WTC11 (cell line): ENCODE measurements at regions not wholly inside any gene's neighbourhood (a gene's known extent, or its start where the extent isn't known, plus 50 kb on each side); places are given as distances from the start of the nearest gene placed in this dataset.

Experiments
- ATAC-seq: fragments of 200-7000 bp; cut with Tn5 transposase; 2 replicates; pipeline ENCODE4 v1.10.0; 2021; ENCODE audit warnings: mild to moderate bottlenecking, moderate library complexity
- CTCF ChIA-PET: fragments of 300-600 bp; sonication (Branson Sonifier 250); formaldehyde crosslinking; loops from one replicate; lab custom pipeline; 2021; ENCODE audit warnings: antibody characterized with exemption; lab: Charles Lee
- POLR2A ChIA-PET: fragments of 350-600 bp; sonication (Branson Sonifier 250); formaldehyde crosslinking; loops from one replicate; lab custom pipeline; 2021; ENCODE audit warnings: antibody characterized with exemption; lab: Charles Lee
- DNase-seq: peaks from one replicate; pipeline ENCODE4 v3.0.0; 2021; ENCODE audit warnings: low spot score
- H3K27ac Mint-ChIP-seq: 2 replicates; pipeline ENCODE4 v1.8.0; 2021; ENCODE audit warnings: mixed read lengths
- H3K27me3 Mint-ChIP-seq: 2 replicates; pipeline ENCODE4 v1.8.0; 2021; ENCODE audit warnings: low read depth, mild to moderate bottlenecking, moderate library complexity, mixed read lengths
- H3K36me3 Mint-ChIP-seq: 2 replicates; pipeline ENCODE4 v1.8.0; 2021; ENCODE audit warnings: mixed read lengths
- H3K4me1 Mint-ChIP-seq: 2 replicates; pipeline ENCODE4 v1.8.0; 2022; ENCODE audit warnings: mixed read lengths
- H3K4me3 Mint-ChIP-seq: 2 replicates; pipeline ENCODE4 v1.8.0; 2021; ENCODE audit warnings: mild to moderate bottlenecking, moderate library complexity, mixed read lengths
- H3K9me3 Mint-ChIP-seq: 2 replicates; pipeline ENCODE4 v1.8.0; 2021; ENCODE audit warnings: mixed read lengths
- ELF4 ChIP-seq: sonication (generic); formaldehyde crosslinking; IDR thresholded peaks from 2 replicates; pipeline ENCODE4 v1.8.1; 2022; ENCODE audit warnings: low read depth, mild to moderate bottlenecking, moderate library complexity, missing genetic modification reagents
- ETV6 ChIP-seq: sonication (generic); formaldehyde crosslinking; IDR thresholded peaks from 2 replicates; pipeline ENCODE4 v1.8.1; 2022; ENCODE audit warnings: mild to moderate bottlenecking, missing genetic modification reagents
- FOXJ3 ChIP-seq: sonication (generic); formaldehyde crosslinking; IDR thresholded peaks from 2 replicates; pipeline ENCODE4 v1.9.0; 2021; ENCODE audit warnings: missing genetic modification reagents, mild to moderate bottlenecking, borderline replicate concordance
- GABPB1 ChIP-seq: sonication (generic); formaldehyde crosslinking; IDR thresholded peaks from 2 replicates; pipeline ENCODE4 v1.8.1; 2023; ENCODE audit warnings: mild to moderate bottlenecking, missing genetic modification reagents
- JAZF1 ChIP-seq: fragments of 250-450 bp; sonication (Bioruptor Pico); IDR thresholded peaks from 2 replicates; pipeline ENCODE4 v1.9.0; 2021; ENCODE audit warnings: moderate library complexity, mild to moderate bottlenecking, inconsistent platforms
- MYBL2 ChIP-seq: sonication (generic); formaldehyde crosslinking; IDR thresholded peaks from 2 replicates; pipeline ENCODE4 v1.8.1; 2023; ENCODE audit warnings: mild to moderate bottlenecking, moderate library complexity, missing genetic modification reagents
- NR2C2 ChIP-seq: sonication (generic); formaldehyde crosslinking; IDR thresholded peaks from 2 replicates; pipeline ENCODE4 v1.8.0; 2022; ENCODE audit warnings: mild to moderate bottlenecking, missing genetic modification reagents
- NR3C1 ChIP-seq: sonication (generic); formaldehyde crosslinking; conservative IDR thresholded peaks from 2 replicates; pipeline ENCODE4 v1.8.1; 2023; ENCODE audit warnings: low read depth, mild to moderate bottlenecking, missing genetic modification reagents
- OVOL2 ChIP-seq: fragments of 250-450 bp; sonication (Bioruptor Pico); IDR thresholded peaks from 2 replicates; pipeline ENCODE4 v1.9.0; 2021; ENCODE audit warnings: mild to moderate bottlenecking, borderline replicate concordance
- TCF7 ChIP-seq: sonication (generic); formaldehyde crosslinking; IDR thresholded peaks from 2 replicates; pipeline ENCODE4 v1.8.0; 2022; ENCODE audit warnings: mild to moderate bottlenecking, low read depth, missing genetic modification reagents, moderate library complexity
- TEAD1 ChIP-seq: sonication (generic); formaldehyde crosslinking; IDR thresholded peaks from 2 replicates; pipeline ENCODE4 v1.8.0; 2022; ENCODE audit warnings: mild to moderate bottlenecking, missing genetic modification reagents
- USF2 ChIP-seq: sonication (generic); formaldehyde crosslinking; IDR thresholded peaks from 2 replicates; pipeline ENCODE4 v1.8.1; 2023; ENCODE audit warnings: mild to moderate bottlenecking, missing genetic modification reagents, moderate library complexity
- ZBTB43 ChIP-seq: sonication (generic); formaldehyde crosslinking; IDR thresholded peaks from 2 replicates; pipeline ENCODE4 v1.8.1; 2023; ENCODE audit warnings: mild to moderate bottlenecking, missing genetic modification reagents
- ZNF317 ChIP-seq: sonication (generic); formaldehyde crosslinking; IDR thresholded peaks from 2 replicates; pipeline ENCODE4 v1.8.1; 2023; ENCODE audit warnings: low read depth, mild to moderate bottlenecking, moderate library complexity, missing genetic modification reagents, borderline replicate concordance
- ZNF423 ChIP-seq: fragments of 250-450 bp; sonication (Bioruptor Pico); IDR thresholded peaks from 2 replicates; pipeline ENCODE4 v2.1.2; 2022; ENCODE audit warnings: mild to moderate bottlenecking, moderate library complexity
- TF ChIP-seq, protein P1 (sequence below): sonication (generic); formaldehyde crosslinking; IDR thresholded peaks from 2 replicates; pipeline ENCODE4 v1.8.0; 2023; ENCODE audit warnings: missing genetic modification reagents, mild to moderate bottlenecking, borderline replicate concordance
- TF ChIP-seq, protein P2 (sequence below): sonication (generic); formaldehyde crosslinking; IDR thresholded peaks from 2 replicates; pipeline ENCODE4 v1.8.1; 2022; ENCODE audit warnings: low read depth, mild to moderate bottlenecking, moderate library complexity, missing genetic modification reagents, borderline replicate concordance

DNA sequence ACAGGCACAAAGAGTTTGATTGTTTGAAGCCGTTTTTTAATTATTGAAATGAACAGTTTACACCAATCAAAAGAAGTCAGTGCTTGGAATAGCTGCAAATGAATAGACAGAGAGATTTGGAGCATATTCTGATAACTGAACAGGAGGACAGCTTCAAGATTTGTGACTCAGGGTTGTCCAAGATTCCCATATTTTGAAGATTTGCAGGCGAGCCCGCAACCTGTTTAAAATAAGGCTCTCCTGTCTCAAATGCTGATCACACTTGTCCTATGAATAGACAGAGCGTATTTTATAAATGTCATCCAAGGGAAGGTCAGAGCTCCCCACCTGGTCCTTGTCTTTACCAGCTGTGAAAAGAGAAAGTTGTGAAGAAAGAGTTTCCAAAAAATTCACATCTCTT, 198.7 kb downstream of the RNF144A start (continued):
- TF ChIP-seq, protein P1, sequence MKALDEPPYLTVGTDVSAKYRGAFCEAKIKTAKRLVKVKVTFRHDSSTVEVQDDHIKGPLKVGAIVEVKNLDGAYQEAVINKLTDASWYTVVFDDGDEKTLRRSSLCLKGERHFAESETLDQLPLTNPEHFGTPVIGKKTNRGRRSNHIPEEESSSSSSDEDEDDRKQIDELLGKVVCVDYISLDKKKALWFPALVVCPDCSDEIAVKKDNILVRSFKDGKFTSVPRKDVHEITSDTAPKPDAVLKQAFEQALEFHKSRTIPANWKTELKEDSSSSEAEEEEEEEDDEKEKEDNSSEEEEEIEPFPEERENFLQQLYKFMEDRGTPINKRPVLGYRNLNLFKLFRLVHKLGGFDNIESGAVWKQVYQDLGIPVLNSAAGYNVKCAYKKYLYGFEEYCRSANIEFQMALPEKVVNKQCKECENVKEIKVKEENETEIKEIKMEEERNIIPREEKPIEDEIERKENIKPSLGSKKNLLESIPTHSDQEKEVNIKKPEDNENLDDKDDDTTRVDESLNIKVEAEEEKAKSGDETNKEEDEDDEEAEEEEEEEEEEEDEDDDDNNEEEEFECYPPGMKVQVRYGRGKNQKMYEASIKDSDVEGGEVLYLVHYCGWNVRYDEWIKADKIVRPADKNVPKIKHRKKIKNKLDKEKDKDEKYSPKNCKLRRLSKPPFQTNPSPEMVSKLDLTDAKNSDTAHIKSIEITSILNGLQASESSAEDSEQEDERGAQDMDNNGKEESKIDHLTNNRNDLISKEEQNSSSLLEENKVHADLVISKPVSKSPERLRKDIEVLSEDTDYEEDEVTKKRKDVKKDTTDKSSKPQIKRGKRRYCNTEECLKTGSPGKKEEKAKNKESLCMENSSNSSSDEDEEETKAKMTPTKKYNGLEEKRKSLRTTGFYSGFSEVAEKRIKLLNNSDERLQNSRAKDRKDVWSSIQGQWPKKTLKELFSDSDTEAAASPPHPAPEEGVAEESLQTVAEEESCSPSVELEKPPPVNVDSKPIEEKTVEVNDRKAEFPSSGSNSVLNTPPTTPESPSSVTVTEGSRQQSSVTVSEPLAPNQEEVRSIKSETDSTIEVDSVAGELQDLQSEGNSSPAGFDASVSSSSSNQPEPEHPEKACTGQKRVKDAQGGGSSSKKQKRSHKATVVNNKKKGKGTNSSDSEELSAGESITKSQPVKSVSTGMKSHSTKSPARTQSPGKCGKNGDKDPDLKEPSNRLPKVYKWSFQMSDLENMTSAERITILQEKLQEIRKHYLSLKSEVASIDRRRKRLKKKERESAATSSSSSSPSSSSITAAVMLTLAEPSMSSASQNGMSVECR (CRISPR knock-in tag), result no peak
- TF ChIP-seq ETV6 (no peak), NR3C1 (CRISPR knock-in tag) (no peak), ELF4 (CRISPR knock-in tag) (no peak), NR2C2 (CRISPR knock-in tag) (no peak)
- TF ChIP-seq, protein P2, sequence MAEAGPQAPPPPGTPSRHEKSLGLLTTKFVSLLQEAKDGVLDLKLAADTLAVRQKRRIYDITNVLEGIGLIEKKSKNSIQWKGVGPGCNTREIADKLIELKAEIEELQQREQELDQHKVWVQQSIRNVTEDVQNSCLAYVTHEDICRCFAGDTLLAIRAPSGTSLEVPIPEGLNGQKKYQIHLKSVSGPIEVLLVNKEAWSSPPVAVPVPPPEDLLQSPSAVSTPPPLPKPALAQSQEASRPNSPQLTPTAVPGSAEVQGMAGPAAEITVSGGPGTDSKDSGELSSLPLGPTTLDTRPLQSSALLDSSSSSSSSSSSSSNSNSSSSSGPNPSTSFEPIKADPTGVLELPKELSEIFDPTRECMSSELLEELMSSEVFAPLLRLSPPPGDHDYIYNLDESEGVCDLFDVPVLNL, result no peak

DNA sequence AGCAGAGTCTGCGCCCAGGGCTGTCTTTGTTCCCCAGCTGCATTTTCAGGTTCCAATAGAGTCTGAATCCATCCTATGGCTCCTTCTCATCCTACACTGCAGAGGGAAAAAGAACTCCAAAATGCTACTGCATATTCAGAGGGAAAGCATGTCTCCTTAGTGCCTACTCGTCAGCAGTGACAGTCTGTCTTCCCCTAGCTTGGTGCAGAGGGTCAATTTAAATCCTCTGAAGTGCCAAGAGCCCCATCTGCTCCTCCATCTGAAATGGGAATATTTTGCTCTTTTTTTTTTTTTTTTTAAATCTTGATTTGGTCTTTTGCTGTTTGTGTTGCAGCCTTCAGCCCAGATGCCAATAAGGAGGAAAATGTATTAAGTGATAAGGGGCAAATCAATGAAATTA, 199.3 kb downstream of the RNF144A start:
- peaks cover 8% of the 10 kb centered on the region for H3K4me1 Mint-ChIP-seq
- CTCF ChIA-PET, result interaction anchor here (0.6 to 1.2 kb wide), 3 partner anchors 14 to 768 kb away, joined by 3 to 4 read pairs (median 3); no protein-coding TSS in a partner anchor

More for the DNA sequence above, 199.3 kb downstream of the RNF144A start:
- Mint-ChIP-seq H3K27ac (no peak overlapping the region), H3K9me3 (peaks cover 19% of the 10 kb centered on the region), H3K27me3 (no peaks in the 10 kb centered on the region), H3K36me3 (peaks cover 5% of the 10 kb centered on the region; the same call in 1 of the 2 replicates), H3K4me3 (no peak overlapping the region)
- POLR2A ChIA-PET, result no interaction called here
- DNase-seq (no peak), ATAC-seq (no peak)
- TF ChIP-seq ELF4 (CRISPR knock-in tag) (no peak), MYBL2 (CRISPR knock-in tag) (no peak), ZNF423 (CRISPR knock-in tag) (no peak), GABPB1 (CRISPR knock-in tag) (no peak), OVOL2 (CRISPR knock-in tag) (no peak), TEAD1 (CRISPR knock-in tag) (no peak), NR3C1 (CRISPR knock-in tag) (no peak), ZBTB43 (no peak), FOXJ3 (CRISPR knock-in tag) (no peak), TCF7 (no peak), USF2 (no peak), JAZF1 (no peak), ZNF317 (CRISPR knock-in tag) (no peak)
- TF ChIP-seq, protein P1 (CRISPR knock-in tag), result no peak
